NK-92 treated with Interleukin-12 subunit alpha and Interleukin-12 subunit beta, amount 100 ng/mL, for 24 hours (cell line): ENCODE measurements at regions not wholly inside any gene's neighbourhood (a gene's known extent, or its start where the extent isn't known, plus 50 kb on each side); places are given as distances from the start of the nearest gene placed in this dataset.
A peak's percentile ranks its signal among the peaks of the same experiment; 100 is the strongest.

Source experiments
- DNase-seq: peaks from one replicate; lab custom pipeline; 2025; lab: John Stamatoyannopoulos, UW

GRCh38 chr1:94643819-94644218, 102.3 kb upstream of the F3 start:
- DNase-seq = no peak

DNA sequence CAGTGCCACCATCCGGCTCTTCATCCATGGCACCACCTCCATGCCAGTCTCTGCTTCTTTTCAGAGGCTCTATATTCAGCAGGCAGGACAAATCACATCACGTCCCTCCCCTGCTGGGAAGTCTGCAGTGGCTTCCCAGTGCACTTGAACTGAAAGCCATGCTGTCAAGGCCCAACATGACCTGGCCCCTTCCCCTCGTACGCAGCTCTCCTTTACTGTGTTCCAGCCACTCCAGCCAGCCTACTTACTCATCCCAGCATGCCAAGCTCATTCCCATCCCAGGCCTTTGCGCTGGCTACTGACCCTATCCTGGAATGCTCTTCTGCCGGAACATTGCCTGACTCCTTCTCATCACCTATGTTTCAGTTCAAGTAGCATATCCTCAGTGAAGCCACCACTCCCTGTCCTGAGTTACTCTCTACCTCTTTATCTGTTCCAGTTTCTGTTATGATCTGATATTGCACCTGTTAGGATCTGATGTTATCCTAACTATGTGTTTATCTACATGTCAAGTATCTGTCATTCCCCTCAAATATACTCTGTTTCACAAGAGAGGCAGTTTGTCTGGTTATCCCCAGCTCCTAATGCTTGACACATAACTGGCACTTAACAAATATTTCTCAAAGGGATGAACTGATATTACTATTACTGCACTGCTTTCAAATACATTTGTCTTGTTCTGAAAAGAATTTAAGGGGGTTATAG, 101.2 kb upstream of the F3 start:
- DNase-seq = no peak

DNA sequence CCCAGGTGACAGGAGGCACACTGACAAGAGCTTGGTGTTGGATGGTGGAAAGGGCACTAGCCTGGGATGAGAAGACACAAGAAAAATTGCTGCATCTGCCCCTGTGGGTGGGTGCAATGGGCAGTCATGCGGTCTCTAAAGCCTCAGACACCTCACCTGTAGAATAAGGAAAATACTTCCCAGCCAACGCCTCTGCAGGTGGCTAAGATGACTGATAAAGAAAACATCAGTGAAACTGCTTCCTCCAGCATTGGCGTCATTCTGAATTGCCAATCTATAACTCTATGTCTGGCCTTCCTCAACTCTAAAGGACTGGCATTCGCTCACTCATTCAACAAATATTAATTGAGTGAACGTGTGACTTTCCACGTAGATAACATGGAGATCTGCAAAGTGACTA, 100.4 kb upstream of the F3 start:
- DNase-seq = no peak

- DNase-seq = no peak
Observed at GRCh38 chr1:94640125-94640524, 98.6 kb upstream of the F3 start.

DNA sequence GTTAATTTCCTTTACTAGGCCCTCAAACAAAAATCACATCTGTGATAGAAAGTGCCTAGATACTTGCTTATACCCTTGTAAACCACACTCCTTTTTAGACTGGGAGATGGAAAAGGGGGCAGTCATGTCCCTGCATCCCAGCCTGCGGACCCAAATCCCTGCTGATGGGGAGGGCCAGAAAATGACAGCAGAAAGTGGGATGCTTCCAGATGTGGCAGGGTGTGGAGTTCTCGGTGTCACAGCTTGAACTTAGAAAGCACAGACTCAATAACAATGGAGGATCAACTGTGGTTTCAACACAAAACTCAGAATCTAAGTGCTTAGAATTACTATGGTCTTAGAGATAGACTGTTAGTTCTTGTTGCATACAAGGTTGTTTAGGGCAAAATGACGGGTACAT, 95.6 kb upstream of the F3 start:
- no peak for DNase-seq

DNA sequence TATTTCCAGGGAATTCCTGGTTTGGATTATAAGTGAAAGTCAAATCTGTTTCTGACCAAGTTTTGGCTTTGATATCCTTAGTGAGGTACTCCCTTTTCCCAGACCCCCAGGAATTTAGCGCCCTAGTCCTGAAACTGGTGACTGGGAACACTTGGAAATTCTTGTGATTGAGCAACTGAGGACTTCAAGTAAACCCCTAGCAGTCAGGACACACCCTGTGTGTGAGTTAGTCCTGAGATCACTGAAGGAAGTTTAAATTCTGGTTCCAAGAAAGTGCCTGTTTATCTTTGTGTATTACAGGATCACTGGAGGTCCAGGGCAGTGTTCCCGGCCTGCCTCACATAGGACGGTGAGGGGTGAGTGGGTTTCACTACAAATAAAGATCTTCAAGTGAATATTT, 95.1 kb upstream of the F3 start:
- no peak for DNase-seq

DNA sequence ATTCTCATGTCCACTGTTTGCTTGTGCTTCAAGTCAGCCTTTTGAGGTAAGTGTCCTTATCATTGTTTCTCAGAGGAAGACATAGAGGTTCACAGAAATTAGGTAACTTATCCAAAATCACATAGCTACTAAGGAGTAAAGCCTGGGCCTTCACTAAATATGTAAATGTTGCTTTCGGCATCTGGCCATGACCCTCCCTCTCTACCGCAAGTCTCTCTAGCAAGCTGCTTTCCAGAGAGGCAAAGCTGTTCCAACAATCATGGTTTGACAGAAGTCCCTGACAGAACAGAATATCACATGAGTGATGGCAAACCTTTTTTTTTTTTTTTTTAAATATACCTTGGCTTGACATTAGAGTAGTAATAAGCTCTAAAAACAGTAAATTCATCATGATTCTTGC, 94.5 kb upstream of the F3 start:
- no peak for DNase-seq

- DNase-seq = no peak
Observed at GRCh38 chr1:94634977-94635416, 93.4 kb upstream of the F3 start.

DNA sequence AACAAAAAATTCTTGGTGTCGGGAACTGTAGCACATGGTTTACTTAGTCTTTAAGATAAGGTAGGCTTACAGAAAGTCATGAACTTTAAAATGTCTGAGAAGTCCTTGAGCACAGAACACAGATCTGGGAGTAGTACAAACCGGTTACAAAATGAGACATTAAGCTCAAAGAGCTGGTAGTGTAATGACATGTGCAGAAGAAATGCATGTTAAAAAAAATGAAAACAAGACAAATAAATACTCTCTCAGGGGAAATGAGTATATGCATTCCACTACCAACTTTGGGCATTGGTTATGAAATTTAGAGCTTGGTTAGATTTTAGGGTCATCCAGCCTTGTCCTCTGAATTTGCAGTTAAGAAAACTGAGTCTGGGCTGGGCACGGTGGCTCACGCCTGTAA, 91.5 kb upstream of the F3 start:
- DNase-seq = no peak

GRCh38 chr1:94629259-94630181, 88.0 kb upstream of the F3 start:
- DNase-seq = no peak

- DNase-seq = no peak
Observed at GRCh38 chr1:94628499-94628843, 86.9 kb upstream of the F3 start.

GRCh38 chr1:94627771-94628498, 86.4 kb upstream of the F3 start:
- no peak for DNase-seq

GRCh38 chr1:94624203-94624602, 82.6 kb upstream of the F3 start:
- no peak for DNase-seq

DNA sequence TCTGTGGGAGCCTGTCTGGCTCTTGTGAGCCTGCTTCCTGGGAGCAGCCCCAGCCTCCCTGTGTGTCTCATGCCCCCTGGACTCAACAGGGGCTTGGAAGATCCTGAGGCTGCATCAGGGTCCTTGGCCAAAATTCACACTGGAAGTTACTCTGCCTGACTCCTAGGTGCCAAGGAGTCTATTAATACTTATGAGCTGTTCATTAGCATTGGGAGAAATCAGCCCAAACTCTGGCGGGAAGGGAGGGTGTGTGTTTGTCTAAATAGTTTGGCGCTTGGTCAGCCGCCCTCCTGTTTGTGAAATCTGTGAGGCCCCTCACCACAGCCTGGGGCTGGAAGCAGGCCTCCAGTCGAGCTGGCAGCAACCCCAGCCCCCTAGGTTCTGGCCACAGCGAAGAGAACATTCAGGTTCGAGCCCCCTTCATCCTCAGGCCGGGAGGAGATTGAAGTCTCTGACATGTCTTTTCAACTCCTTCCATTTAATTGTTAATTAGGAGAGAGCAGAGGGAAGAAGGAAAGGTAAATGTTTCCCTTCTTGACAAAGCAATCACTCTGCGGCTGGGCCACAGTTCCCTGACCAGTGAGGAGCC, 82.1 kb upstream of the F3 start:
- DNase-seq = no peak

DNA sequence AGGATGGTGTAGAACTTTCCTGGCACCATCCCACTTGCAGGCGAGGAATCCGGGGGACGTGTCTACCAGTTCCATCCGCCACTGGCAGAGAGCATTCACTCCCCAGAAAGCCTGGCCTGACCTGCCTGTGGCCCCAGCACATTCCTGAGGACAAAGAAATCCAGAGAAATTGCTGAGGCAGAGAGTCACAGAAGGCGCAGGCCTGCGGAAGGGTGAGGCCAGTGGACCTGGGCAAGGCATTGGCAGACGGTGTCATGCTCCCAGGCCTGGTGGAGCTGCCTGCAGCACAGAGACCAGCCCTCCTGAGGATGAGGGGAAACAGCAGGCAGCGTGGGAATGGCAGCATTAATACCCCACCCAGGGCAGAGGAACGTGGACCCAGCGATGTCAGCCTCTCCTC, 81.2 kb upstream of the F3 start:
- no peak for DNase-seq

GRCh38 chr1:94621802-94622201, 80.2 kb upstream of the F3 start:
- DNase-seq = no peak

DNA sequence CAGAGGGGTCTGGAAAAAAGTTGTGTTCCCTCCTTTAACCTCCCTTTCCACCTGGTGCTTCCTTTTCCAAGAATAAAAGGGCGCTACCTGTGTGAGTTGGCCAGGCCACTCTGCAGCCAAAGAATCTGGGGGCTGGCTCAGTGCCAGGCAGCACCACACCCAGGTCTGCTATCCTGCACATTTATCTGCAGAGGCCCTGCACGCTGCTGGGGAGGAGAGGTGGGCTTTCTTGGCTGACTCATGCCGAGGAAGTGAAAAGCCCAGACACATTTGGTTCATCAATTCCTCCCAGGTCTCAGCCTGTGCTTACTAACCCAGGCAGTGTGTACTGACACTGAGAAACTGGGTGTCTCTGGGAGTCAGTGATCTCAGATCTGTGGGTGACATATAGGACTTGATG, 79.8 kb upstream of the F3 start:
- peak; percentile 7 for DNase-seq

DNA sequence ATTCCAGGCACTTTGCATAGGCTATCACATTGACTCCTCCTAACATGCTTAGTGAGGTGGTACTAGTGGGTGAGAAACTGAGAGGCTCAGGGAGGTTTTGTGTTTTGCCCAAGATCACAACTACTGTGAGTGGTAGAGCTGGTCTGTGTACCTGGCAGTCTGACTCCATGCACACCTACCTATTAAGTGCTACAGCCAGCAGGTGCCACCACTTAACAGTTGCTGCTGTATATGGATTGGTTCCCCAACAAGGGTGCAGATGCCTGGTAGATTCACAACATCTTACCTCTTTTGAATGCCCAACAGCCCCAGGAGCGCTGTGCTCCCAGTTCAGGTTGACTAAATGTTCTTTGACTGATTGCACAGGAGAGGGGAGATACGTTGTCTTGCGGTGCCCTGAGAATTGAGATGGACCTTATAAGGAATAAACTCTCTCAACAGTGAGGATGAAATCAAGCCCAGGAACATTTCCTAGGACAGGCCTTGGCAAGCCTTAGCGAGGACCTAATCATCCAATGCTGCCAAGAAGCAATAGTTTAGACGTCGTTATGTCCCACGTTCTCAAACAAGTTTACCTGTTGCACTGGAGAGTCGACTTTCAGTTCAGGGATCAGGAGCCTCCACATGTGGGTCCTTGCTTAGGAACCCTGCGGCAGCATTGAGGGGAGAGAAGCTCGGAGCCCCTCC, 78.9 kb upstream of the F3 start:
- no peak for DNase-seq

DNA sequence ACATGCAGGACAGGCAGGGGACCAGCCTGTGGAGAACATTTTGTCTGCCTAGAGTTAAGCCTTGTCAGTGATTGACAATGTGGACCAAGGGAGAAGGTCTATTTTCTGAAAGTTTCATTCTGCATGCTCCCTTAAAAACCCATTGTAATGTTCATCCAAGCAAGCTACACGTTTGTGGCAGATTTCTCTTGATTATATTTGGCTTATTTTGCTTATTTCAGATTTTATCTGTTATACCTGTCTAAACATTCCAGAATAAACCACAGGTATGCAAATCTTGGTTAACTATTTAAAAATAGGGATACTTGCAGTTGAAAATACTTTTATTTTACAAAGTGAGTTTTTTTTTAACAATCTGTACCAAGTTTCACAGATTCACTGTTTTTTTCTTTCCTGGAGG, 78.2 kb upstream of the F3 start:
- no peak for DNase-seq

DNA sequence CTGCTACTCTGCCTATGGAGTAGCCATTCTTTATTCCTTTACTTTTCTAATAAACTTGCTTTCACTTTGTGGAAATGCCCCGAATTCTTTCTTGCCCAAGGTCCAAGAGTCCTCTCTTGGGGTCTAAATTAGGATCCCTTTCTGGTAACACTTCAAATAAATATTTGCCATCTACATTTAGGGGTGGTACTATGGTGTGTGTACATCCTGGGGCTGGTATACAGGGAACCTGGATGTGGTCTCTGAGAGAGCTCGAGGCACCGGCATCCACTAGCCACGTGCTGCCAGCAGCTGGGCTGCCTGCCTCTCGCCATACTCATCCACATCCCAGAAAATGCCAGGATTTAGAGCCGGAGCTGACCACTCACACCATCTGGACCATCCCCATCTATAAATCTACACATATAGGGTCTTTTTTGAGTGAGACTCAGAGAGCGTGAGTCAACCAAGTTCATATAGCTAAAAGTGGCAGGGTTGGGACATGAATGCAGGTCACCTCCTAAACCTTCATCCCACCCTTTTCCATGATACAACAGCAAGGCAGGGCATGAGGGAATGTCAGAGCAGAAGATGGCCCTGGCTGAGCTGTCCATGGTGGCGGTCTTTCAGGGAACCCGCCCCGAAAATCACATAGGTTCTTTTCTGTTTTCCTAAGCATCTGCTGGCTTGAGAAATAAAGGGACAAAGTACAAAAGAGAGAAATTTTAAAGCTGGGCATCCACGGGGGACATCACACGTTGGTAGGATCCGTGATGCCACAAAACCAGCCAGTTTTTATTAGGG, 76.6 kb upstream of the F3 start:
- no peak for DNase-seq

GRCh38 chr1:94617134-94617805, 75.7 kb upstream of the F3 start:
- DNase-seq = no peak
